ENCODE measurements at regions not wholly inside any gene's neighbourhood (a gene's known extent, or its start where the extent isn't known, plus 50 kb on each side); places are given as distances from the start of the nearest gene placed in this dataset.

DNA sequence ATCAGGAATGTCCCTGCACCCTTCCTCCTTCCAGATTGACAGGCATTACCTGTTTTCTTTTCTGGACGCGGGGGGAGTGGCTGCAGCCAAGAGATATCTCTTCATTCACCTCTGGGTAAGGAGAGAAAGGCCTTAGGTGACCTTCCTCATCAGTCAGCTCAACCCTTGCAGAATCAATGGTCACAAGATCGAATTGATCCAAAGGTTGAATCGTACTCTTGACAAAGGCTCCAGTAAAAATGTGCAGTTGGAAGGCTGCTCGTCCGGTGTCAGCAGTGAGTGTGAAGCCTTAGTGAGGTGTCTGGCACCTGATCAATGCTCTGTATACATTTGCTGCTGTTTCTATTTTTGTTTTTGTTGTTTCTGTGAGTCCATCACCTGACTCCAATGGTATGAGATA, 282.6 kb upstream of the AJAP1 start:
- Histone ChIP-seq H3K4me1 (ENCODE audit: control insufficient read depth in 4 of 4, insufficient read depth in 4 of 4, low read length in 3 of 4) (no peaks in the 10 kb centered on the region), H3K4me3 (ENCODE audit: low read depth in 1 of 3, low read length in 3 of 3) (no peak overlapping the region), H3K36me3 (ENCODE audit: control insufficient read depth in 4 of 4, insufficient read depth in 3 of 4, low read depth in 1 of 4, low read length in 3 of 4) (no peaks in the 10 kb centered on the region), H3K27ac (ENCODE audit: low read depth in 1 of 2, low read length in 2 of 2) (no peak overlapping the region), H3K27me3 (ENCODE audit: control insufficient read depth in 4 of 4, insufficient read depth in 4 of 4, low read length in 3 of 4) (no peaks in the 10 kb centered on the region), H3K9me3 (ENCODE audit: control insufficient read depth in 4 of 4, low read length in 3 of 4) (no peaks in the 10 kb centered on the region), H3K9ac (ENCODE audit: low read depth in 1 of 2, low read length in 2 of 2) (no peak overlapping the region)
- TF ChIP-seq RXRA (IDR thresholded peaks at IDR 0.05) (no peak), FOXA2 (IDR thresholded peaks at IDR 0.05) (no peak)
- 65% methylated on average over 6 of the region's 6 CpGs for WGBS
- DNase-seq (ENCODE audit: low spot score) = no peak

DNA sequence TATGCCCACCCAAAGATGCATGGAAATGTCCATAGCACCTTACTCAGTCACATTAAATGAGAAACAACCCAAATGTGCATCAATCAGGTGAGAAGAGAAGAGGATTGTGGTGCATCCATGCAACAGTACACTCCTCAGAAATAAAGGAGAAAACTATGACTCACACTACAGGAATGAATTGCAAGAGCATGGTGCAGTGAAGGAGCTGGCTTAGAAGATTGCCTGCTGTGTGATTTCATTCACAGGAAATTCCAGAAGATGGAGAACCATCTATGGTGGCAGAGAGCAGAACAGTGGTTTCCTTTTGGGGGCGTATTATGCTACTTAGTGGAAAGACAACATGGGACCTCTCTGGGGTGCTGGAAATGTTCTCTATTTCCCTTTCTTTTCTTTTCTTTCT, 278.6 kb upstream of the AJAP1 start:
- DNase-seq (ENCODE audit: low spot score) = no peak
- 84% methylated on average over 1 of the region's 1 CpG for WGBS
- Histone ChIP-seq H3K36me3 (ENCODE audit: control insufficient read depth in 4 of 4, insufficient read depth in 3 of 4, low read depth in 1 of 4, low read length in 3 of 4) (no peaks in the 10 kb centered on the region), H3K9me3 (ENCODE audit: control insufficient read depth in 4 of 4, low read length in 3 of 4) (no peaks in the 10 kb centered on the region), H3K4me3 (ENCODE audit: low read depth in 1 of 3, low read length in 3 of 3) (no peak overlapping the region), H3K9ac (ENCODE audit: low read depth in 1 of 2, low read length in 2 of 2) (no peak overlapping the region), H3K27me3 (ENCODE audit: control insufficient read depth in 4 of 4, insufficient read depth in 4 of 4, low read length in 3 of 4) (no peaks in the 10 kb centered on the region), H3K27ac (ENCODE audit: low read depth in 1 of 2, low read length in 2 of 2) (no peak overlapping the region), H3K4me1 (ENCODE audit: control insufficient read depth in 4 of 4, insufficient read depth in 4 of 4, low read length in 3 of 4) (no peaks in the 10 kb centered on the region)
- TF ChIP-seq GABPA (IDR thresholded peaks at IDR 0.05 in 1 of 2, conservative IDR thresholded peaks at IDR 0.05 in 1 of 2) (no peak), TAF1 (conservative IDR thresholded peaks at IDR 0.05) (no peak), RAD21 (IDR thresholded peaks at IDR 0.05) (no peak), SP1 (IDR thresholded peaks at IDR 0.05) (no peak), FOXA1 (IDR thresholded peaks at IDR 0.05) (no peak), JUND (IDR thresholded peaks at IDR 0.05) (no peak), RXRA (IDR thresholded peaks at IDR 0.05) (no peak), HNF4G (IDR thresholded peaks at IDR 0.05) (no peak), EGR1 (IDR thresholded peaks at IDR 0.05; ENCODE audit: low read depth in 2 of 2) (no peak), NR2F2 (IDR thresholded peaks at IDR 0.05) (no peak), YY1 (IDR thresholded peaks at IDR 0.05) (no peak)
- TF ChIP-seq, protein P1, sequence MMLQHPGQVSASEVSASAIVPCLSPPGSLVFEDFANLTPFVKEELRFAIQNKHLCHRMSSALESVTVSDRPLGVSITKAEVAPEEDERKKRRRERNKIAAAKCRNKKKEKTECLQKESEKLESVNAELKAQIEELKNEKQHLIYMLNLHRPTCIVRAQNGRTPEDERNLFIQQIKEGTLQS (IDR thresholded peaks at IDR 0.05) = no peak
- TF ChIP-seq, protein P2, sequence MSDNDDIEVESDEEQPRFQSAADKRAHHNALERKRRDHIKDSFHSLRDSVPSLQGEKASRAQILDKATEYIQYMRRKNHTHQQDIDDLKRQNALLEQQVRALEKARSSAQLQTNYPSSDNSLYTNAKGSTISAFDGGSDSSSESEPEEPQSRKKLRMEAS (IDR thresholded peaks at IDR 0.05) = no peak
- TF ChIP-seq, protein P3, sequence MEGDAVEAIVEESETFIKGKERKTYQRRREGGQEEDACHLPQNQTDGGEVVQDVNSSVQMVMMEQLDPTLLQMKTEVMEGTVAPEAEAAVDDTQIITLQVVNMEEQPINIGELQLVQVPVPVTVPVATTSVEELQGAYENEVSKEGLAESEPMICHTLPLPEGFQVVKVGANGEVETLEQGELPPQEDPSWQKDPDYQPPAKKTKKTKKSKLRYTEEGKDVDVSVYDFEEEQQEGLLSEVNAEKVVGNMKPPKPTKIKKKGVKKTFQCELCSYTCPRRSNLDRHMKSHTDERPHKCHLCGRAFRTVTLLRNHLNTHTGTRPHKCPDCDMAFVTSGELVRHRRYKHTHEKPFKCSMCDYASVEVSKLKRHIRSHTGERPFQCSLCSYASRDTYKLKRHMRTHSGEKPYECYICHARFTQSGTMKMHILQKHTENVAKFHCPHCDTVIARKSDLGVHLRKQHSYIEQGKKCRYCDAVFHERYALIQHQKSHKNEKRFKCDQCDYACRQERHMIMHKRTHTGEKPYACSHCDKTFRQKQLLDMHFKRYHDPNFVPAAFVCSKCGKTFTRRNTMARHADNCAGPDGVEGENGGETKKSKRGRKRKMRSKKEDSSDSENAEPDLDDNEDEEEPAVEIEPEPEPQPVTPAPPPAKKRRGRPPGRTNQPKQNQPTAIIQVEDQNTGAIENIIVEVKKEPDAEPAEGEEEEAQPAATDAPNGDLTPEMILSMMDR (IDR thresholded peaks at IDR 0.05; ENCODE audit: low read depth, low read length, missing input control) = no peak
- TF ChIP-seq, protein P4, sequence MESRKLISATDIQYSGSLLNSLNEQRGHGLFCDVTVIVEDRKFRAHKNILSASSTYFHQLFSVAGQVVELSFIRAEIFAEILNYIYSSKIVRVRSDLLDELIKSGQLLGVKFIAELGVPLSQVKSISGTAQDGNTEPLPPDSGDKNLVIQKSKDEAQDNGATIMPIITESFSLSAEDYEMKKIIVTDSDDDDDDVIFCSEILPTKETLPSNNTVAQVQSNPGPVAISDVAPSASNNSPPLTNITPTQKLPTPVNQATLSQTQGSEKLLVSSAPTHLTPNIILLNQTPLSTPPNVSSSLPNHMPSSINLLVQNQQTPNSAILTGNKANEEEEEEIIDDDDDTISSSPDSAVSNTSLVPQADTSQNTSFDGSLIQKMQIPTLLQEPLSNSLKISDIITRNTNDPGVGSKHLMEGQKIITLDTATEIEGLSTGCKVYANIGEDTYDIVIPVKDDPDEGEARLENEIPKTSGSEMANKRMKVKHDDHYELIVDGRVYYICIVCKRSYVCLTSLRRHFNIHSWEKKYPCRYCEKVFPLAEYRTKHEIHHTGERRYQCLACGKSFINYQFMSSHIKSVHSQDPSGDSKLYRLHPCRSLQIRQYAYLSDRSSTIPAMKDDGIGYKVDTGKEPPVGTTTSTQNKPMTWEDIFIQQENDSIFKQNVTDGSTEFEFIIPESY (IDR thresholded peaks at IDR 0.05) = no peak
